Ascending aorta (tissue), 2 donors: ENCODE measurements at regions not wholly inside any gene's neighbourhood (a gene's known extent, or its start where the extent isn't known, plus 50 kb on each side); places are given as distances from the start of the nearest gene placed in this dataset.

Experiments used
- DNase-seq, 2 donors: peaks; one replicate each; pipeline ENCODE4 v3.0.0-alpha.2; 2019; ENCODE audit warnings: low spot score in 2 of 2
- H3K27ac ChIP-seq, 2 donors: fragments of 200-600 bp; sonication (generic); one replicate each; pipeline ENCODE4 v1.5.1; 2016 to 2017; ENCODE audit warnings: mild to moderate bottlenecking in 1 of 2
- H3K27me3 ChIP-seq: fragments of 200-600 bp; sonication (generic); one replicate; pipeline ENCODE4 v1.5.1; 2017
- H3K36me3 ChIP-seq, 2 donors: fragments of 200-600 bp; sonication (generic); one replicate each; pipeline ENCODE4 v1.5.1; 2016
- H3K4me1 ChIP-seq, 2 donors: fragments of 200-600 bp; sonication (generic); one replicate each; pipeline ENCODE4 v1.5.1; 2016 to 2017; ENCODE audit warnings: mild to moderate bottlenecking in 1 of 2
- H3K4me3 ChIP-seq, 2 donors: fragments of 200-600 bp; sonication (generic); one replicate each; pipeline ENCODE4 v1.5.1; 2016 to 2017; ENCODE audit warnings: mild to moderate bottlenecking in 1 of 2
- H3K9me3 ChIP-seq, 2 donors: fragments of 200-600 bp; sonication (generic); one replicate each; pipeline ENCODE4 v1.5.1; 2016
- CTCF ChIP-seq, 3 experiments: fragments of 200-600 bp in 2 of 3; fragments of 450-650 bp in 1 of 3; sonication (generic) in 2 of 3; IDR thresholded peaks; one replicate each; pipeline ENCODE4 v1.5.1; 2016 to 2019; ENCODE audit warnings: antibody characterized with exemption in 3 of 3, mild to moderate bottlenecking in 1 of 3, moderate library complexity in 1 of 3
- intact Hi-C: fragments of 100-400 bp; cut with DNase I; formaldehyde crosslinking; loops from one replicate; pipeline ENCODE4 v1.15.1; 2023

- Histone ChIP-seq H3K4me3 (no peak overlapping the region), H3K36me3 (no peaks in the 10 kb centered on the region), H3K4me1 (no peaks in the 10 kb centered on the region), H3K27me3 (no peaks in the 10 kb centered on the region), H3K9me3 (no peaks in the 10 kb centered on the region), H3K27ac (no peak overlapping the region)
- no peak for DNase-seq
- no peak for TF ChIP-seq CTCF (IDR thresholded peaks at IDR 0.05)
- intact Hi-C loops: no loop called here
Observed at GRCh38 chr5:52334367-52334766, 453.3 kb upstream of the ITGA1 start.

GRCh38 chr5:52339285-52339684, 448.4 kb upstream of the ITGA1 start:
- H3K36me3 ChIP-seq: no peaks in the 10 kb centered on the region
- H3K9me3 ChIP-seq: no peaks in the 10 kb centered on the region
- intact Hi-C loops: no loop called here
- DNase-seq: no peak
- no peaks in the 10 kb centered on the region for H3K27me3 ChIP-seq
- H3K4me1 ChIP-seq: no peaks in the 10 kb centered on the region
- H3K27ac ChIP-seq: no peak overlapping the region
- no peak for TF ChIP-seq CTCF (IDR thresholded peaks at IDR 0.05)
- no peak overlapping the region for H3K4me3 ChIP-seq

- no peaks in the 10 kb centered on the region for H3K27me3 ChIP-seq
- no peaks in the 10 kb centered on the region for H3K36me3 ChIP-seq
- no peaks in the 10 kb centered on the region for H3K9me3 ChIP-seq
- no peak overlapping the region for H3K4me3 ChIP-seq
- TF ChIP-seq CTCF (IDR thresholded peaks at IDR 0.05): no peak
- no peak overlapping the region for H3K27ac ChIP-seq
- intact Hi-C loops: no loop called here
- H3K4me1 ChIP-seq: no peaks in the 10 kb centered on the region
- DNase-seq: no peak
Observed at GRCh38 chr5:52342361-52342760, 445.4 kb upstream of the ITGA1 start.

- Histone ChIP-seq H3K27ac (no peak overlapping the region), H3K4me3 (no peak overlapping the region), H3K27me3 (no peaks in the 10 kb centered on the region), H3K36me3 (no peaks in the 10 kb centered on the region), H3K9me3 (no peaks in the 10 kb centered on the region), H3K4me1 (no peaks in the 10 kb centered on the region)
- intact Hi-C loops: no loop called here
- DNase-seq: no peak
- TF ChIP-seq CTCF (IDR thresholded peaks at IDR 0.05): peak in 1 of 3 experiments; percentile 7
Observed at GRCh38 chr5:52356311-52356918, 431.3 kb upstream of the ITGA1 start.

- H3K9me3 ChIP-seq: no peaks in the 10 kb centered on the region
- H3K36me3 ChIP-seq: no peaks in the 10 kb centered on the region
- H3K27me3 ChIP-seq: no peaks in the 10 kb centered on the region
- no peaks in the 10 kb centered on the region for H3K4me1 ChIP-seq
- no peak overlapping the region for H3K27ac ChIP-seq
- intact Hi-C loops: no loop called here
- TF ChIP-seq CTCF (IDR thresholded peaks at IDR 0.05): no peak
- H3K4me3 ChIP-seq: no peak overlapping the region
- no peak for DNase-seq
Observed at GRCh38 chr5:52359261-52359660, 428.5 kb upstream of the ITGA1 start.

- intact Hi-C loops: no loop called here
- H3K4me1 ChIP-seq: no peaks in the 10 kb centered on the region
- no peaks in the 10 kb centered on the region for H3K9me3 ChIP-seq
- no peak for TF ChIP-seq CTCF (IDR thresholded peaks at IDR 0.05)
- H3K27ac ChIP-seq: no peak overlapping the region
- no peak for DNase-seq
- no peaks in the 10 kb centered on the region for H3K36me3 ChIP-seq
- no peak overlapping the region for H3K4me3 ChIP-seq
- no peaks in the 10 kb centered on the region for H3K27me3 ChIP-seq
Observed at GRCh38 chr5:52360985-52361384, 426.7 kb upstream of the ITGA1 start.
